GM13976 (cell line): ENCODE measurements at regions not wholly inside any gene's neighbourhood (a gene's known extent, or its start where the extent isn't known, plus 50 kb on each side); places are given as distances from the start of the nearest gene placed in this dataset.
"Not testable (repeated sequence)": the region's sequence is repeated elsewhere in the genome, so short reads cannot be mapped to it uniquely, and the experiment has no call there.

Experiments
- DNase-seq: peaks from one replicate; pipeline ENCODE4 v3.0.0; 2012; ENCODE audit warnings: low spot score
- CTCF ChIP-seq: IDR thresholded peaks from 2 replicates; pipeline ENCODE4 v1.5.1; 2012; ENCODE audit warnings: borderline replicate concordance, mild to moderate bottlenecking; ENCODE audit not compliant: insufficient read depth; ENCODE audit errors: extremely low read depth, missing control alignments, control extremely low read depth
- in situ Hi-C: fragments of 300-500 bp; cut with MboI; formaldehyde crosslinking; loops from one replicate; pipeline ENCODE4 v1.12.0; 2022; ENCODE audit warnings: low sequenced_read_pairs, mixed read lengths, inconsistent platforms; ENCODE audit not compliant: unreplicated experiment

GRCh38 chr4:151852202-151852601, 91.4 kb upstream of the GATB start:
- in situ Hi-C loops, result no loop called here
- TF ChIP-seq CTCF, result no peak
- DNase-seq, result no peak

- in situ Hi-C loops, result no loop called here
- TF ChIP-seq CTCF, result no peak
- no peak for DNase-seq
Measured at GRCh38 chr4:151851354-151851753, 90.5 kb upstream of the GATB start.

- no peak for TF ChIP-seq CTCF
- no peak for DNase-seq
- in situ Hi-C loops, result no loop called here
Measured at GRCh38 chr4:151850791-151851213, 90.0 kb upstream of the GATB start.

GRCh38 chr4:151845551-151845950, 84.7 kb upstream of the GATB start:
- in situ Hi-C loops, DNase-seq: not testable (repeated sequence)

GRCh38 chr4:151842430-151843079, 81.7 kb upstream of the GATB start:
- no peak for DNase-seq

GRCh38 chr4:151841107-151841506, 80.3 kb upstream of the GATB start:
- no peak for TF ChIP-seq CTCF
- in situ Hi-C loops, result no loop called here
- DNase-seq, result no peak

More at GRCh38 chr4:151842430-151843079, 81.7 kb upstream of the GATB start:
- no peak for TF ChIP-seq CTCF
- in situ Hi-C loops, result no loop called here

- no peak for DNase-seq
- in situ Hi-C loops, result no loop called here
- TF ChIP-seq CTCF, result no peak
Measured at GRCh38 chr4:151835467-151835866, 74.7 kb upstream of the GATB start.
